Muscle layer of duodenum (tissue), 2 donors: ENCODE measurements at regions not wholly inside any gene's neighbourhood (a gene's known extent, or its start where the extent isn't known, plus 50 kb on each side); places are given as distances from the start of the nearest gene placed in this dataset.
"Not testable (repeated sequence)": the region's sequence is repeated elsewhere in the genome, so short reads cannot be mapped to it uniquely, and the experiment has no call there.

ENCODE experiments used
- H3K27ac ChIP-seq: one replicate; pipeline ENCODE4 v1.7.0; 2013; ENCODE audit warnings: mild to moderate bottlenecking, low read length
- H3K27me3 ChIP-seq: one replicate; pipeline ENCODE4 v1.7.0; 2013; ENCODE audit warnings: low read depth, mild to moderate bottlenecking, control low read depth, low read length
- H3K36me3 ChIP-seq, 2 donors: one replicate each; pipeline ENCODE4 v1.7.0; 2013; ENCODE audit warnings: low read length in 2 of 2, control low read depth in 1 of 2, mild to moderate bottlenecking in 1 of 2; ENCODE audit not compliant: insufficient read depth in 2 of 2, control insufficient read depth in 1 of 2
- H3K4me1 ChIP-seq, 2 donors: one replicate each; pipeline ENCODE4 v1.7.0; 2013; ENCODE audit warnings: low read length in 2 of 2, mild to moderate bottlenecking in 2 of 2, control low read depth in 1 of 2, moderate library complexity in 1 of 2; ENCODE audit not compliant: insufficient read depth in 2 of 2, control insufficient read depth in 1 of 2
- H3K4me3 ChIP-seq, 2 donors: one replicate each; pipeline ENCODE4 v1.7.0; 2013; ENCODE audit warnings: low read length in 2 of 2, low read depth in 1 of 2, mild to moderate bottlenecking in 1 of 2
- H3K9me3 ChIP-seq, 2 donors: one replicate each; pipeline ENCODE4 v1.7.0; 2013; ENCODE audit warnings: low read length in 2 of 2, control low read depth in 1 of 2, mild to moderate bottlenecking in 1 of 2; ENCODE audit not compliant: control insufficient read depth in 1 of 2
- donor health status: healthy.

DNA sequence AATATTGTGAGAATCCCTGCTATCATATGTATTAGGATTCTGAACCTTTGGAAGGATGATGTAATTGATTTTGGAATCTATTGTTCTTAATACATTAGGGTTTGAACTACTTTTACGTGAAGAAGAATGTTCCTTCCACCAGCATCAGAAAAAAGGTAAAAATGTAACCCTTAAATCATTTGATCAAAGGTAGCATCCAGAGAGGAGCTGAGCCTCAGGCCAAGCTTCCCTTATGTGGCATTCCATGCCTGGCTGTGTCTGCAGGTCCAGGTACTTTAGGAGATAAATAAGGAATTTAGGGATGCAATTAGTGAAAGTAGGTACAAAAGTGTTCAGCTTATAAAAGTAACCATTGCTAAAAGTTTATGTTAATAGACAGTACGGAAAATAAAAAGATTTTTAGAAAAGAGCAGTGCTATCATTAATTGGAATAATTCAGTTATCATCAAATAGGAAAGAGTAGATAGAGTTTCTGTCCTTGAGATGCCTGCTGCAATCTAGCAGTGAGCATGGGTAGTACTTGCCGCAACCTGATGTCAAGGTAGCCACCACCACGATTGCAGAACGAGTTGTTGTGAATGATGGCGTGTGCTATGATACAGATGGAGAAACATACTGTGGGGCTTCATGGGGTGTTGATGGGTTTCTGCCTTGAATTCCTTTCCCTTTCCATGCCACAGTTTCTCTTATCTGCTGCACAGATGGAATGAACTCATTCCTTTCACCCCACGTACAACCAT is 228.8 kb downstream of the GATA3 start:
- Histone ChIP-seq H3K4me3 (no peak overlapping the region), H3K27ac (no peak overlapping the region), H3K4me1 (no peaks in the 10 kb centered on the region), H3K36me3 (no peaks in the 10 kb centered on the region), H3K27me3 (no peaks in the 10 kb centered on the region), H3K9me3 (no peaks in the 10 kb centered on the region)

DNA sequence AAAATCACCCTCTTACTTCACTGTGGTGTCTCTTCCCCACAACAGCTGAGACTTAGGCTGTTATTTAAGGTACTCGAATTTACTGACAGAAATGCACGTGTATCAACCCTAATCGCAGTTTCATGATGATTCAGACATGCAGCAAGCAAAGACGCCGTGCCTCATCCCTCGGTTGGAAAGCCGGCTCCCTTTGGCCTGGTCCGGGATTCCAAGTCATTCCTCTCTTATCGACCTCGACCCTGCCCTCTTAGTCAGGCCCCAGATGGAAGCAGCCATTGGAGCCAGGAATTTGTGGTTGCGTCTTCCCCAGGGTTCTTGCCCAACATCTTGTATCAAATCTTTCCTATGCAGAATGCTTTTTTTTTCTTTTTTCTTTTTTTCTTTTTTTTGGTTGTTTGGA is 229.5 kb downstream of the GATA3 start:
- Histone ChIP-seq H3K9me3 (no peaks in the 10 kb centered on the region), H3K27me3 (no peaks in the 10 kb centered on the region), H3K27ac (no peak overlapping the region), H3K4me3 (no peak overlapping the region), H3K4me1 (no peaks in the 10 kb centered on the region), H3K36me3 (no peaks in the 10 kb centered on the region)

DNA sequence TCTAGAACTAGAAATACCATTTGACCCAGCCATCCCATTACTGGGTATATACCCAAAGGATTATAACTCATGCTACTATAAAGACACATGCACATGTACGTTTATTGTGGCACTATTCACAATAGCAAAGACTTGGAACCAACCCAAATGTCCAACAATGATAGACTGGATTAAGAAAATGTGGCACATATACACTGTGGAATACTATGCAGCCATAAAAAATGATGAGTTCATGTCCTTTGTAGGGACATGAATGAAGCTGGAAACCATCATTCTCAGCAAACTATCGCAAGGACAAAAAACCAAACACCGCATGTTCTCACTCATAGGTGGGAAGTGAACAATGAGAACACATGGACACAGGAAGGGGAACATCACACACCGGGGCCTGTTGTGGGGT is 231.5 kb downstream of the GATA3 start:
- H3K4me3 ChIP-seq, H3K27ac ChIP-seq, H3K27me3 ChIP-seq, H3K4me1 ChIP-seq, H3K9me3 ChIP-seq, H3K36me3 ChIP-seq: not testable (repeated sequence)

DNA sequence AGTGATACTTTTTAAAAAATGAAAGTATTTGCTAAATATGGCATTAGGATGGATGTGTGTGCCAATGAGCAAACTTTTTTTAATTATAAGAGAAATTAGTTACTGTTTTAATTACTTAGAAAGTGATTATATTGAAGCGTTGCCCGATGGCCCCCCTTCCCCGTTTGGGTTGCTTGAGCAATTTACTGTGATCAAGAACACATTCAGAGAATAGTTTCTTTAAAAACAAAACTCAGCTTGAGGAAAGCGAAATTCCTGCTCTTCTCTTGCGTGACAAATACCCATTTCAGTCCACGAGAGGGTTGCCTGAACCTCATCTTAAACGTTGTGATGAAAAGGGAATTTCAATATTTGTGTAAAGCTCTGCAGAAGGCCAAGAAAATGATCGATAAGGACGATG is 234.1 kb downstream of the GATA3 start:
- Histone ChIP-seq H3K27me3 (no peaks in the 10 kb centered on the region), H3K9me3 (no peaks in the 10 kb centered on the region), H3K4me1 (no peaks in the 10 kb centered on the region), H3K4me3 (no peak overlapping the region), H3K27ac (no peak overlapping the region), H3K36me3 (no peaks in the 10 kb centered on the region)

DNA sequence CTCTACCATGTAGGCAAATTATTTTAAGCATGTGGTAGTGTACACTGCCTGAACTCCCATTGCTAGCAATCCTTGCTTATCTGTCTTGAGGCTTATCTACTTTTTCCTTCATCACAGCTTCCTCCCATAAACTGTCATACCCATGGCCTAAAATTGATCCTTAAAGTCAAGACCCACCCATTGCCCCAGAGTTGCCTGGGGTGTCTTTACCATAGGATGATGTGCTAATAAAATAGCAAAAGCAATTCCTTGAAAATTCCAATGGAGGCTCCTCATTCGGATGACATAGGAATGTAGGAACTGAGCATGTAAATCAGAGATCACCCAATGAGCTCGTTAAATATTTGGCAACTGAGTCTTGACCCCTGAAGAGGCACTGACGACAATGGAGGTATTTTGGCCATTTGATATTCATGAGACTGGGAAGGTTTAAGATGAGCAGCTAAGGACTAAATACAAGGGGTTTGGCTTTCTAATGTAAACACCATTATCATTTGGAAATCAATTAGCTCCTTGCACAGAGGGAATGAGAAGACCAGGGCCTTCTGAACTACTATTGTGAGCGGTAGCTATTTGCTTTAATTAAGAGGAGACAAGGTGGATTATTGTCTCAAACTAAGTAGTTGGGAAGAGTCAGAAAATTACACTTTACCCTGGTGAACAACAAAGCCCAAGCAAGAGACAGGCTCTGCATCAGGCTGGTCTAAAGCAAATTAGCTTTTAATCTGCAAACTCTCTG is 234.9 kb downstream of the GATA3 start:
- Histone ChIP-seq H3K9me3 (no peaks in the 10 kb centered on the region), H3K36me3 (no peaks in the 10 kb centered on the region), H3K4me1 (no peaks in the 10 kb centered on the region), H3K4me3 (no peak overlapping the region), H3K27me3 (no peaks in the 10 kb centered on the region), H3K27ac (no peak overlapping the region)

DNA sequence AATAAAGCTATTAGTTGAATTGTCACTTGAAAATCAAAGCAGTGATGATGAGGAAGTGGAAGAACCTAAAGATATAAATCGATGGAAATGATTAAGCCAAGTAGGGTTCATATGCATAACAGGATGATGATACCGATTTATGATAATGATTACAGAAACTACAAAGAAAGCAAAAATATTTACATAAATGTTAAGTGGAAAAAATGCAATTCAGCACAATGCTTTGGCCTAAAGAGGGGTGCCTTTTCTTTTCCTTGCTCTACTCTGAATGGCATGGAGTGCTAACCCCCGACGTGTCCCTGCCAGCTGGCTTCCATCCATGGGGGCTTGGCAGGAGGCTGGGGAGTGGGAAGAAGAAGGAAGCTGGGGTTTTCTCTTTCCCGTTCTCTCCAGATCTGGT is 240.3 kb downstream of the GATA3 start:
- Histone ChIP-seq H3K4me3 (no peak overlapping the region), H3K4me1 (no peaks in the 10 kb centered on the region), H3K9me3 (no peaks in the 10 kb centered on the region), H3K27ac (no peak overlapping the region), H3K36me3 (no peaks in the 10 kb centered on the region), H3K27me3 (no peaks in the 10 kb centered on the region)

DNA sequence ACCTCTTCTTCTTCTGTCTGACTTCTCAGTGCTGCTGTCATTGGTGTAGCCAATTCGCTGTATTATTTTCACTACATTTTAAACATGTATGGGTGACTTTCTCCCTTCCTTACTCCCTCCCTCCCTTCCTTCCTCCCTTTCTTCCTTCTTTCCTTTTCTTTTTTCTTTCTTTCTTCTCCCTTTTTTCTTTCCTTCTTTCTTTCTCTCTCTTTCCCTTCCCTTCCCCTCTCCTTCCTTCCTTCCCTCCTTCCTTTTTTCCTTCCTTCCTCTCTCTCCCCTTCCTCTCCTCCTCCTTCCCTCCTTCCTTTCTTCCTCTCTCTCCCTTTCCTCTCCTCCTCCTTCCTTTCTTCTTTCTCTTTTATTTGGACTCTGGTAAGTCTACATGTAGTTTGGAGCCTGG is 240.8 kb downstream of the GATA3 start:
- Histone ChIP-seq H3K4me3 (no peak overlapping the region), H3K9me3 (no peaks in the 10 kb centered on the region), H3K36me3 (no peaks in the 10 kb centered on the region), H3K27me3 (no peaks in the 10 kb centered on the region), H3K4me1 (no peaks in the 10 kb centered on the region), H3K27ac (no peak overlapping the region)

DNA sequence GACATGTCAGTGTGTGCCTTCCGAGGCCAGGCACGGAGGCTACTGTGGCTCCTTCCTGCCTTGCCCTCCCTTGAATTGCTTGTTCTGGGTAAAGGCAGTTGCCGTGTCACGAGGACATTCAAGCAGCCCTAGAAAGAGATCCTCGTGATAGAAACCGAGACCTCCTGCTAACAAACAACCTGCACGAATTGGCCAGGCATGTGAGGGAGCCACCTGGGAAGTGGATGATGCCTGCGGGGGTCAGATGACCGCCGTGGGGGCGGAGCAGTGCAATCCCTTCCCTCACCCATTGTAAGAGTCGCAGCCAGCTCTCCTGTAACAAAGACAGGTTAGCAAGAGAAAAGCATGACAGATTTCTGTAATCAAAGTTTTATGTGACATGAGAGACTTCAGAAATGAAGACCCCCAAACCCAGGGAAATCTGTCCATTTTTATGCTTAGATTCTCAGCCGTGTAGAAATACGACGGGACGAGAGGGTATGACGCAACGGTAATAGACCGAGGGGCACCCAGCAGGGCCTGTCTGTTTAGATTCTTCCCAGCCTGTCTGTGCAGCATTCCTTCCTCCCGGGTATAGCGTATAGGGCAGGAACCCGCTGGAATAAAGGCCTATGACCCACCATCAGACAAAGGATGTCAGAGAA is 241.7 kb downstream of the GATA3 start:
- no peak overlapping the region for H3K4me3 ChIP-seq
- no peak overlapping the region for H3K27ac ChIP-seq
- no peaks in the 10 kb centered on the region for H3K36me3 ChIP-seq
- H3K4me1 ChIP-seq: no peaks in the 10 kb centered on the region
- H3K9me3 ChIP-seq: no peaks in the 10 kb centered on the region
- H3K27me3 ChIP-seq: no peaks in the 10 kb centered on the region

DNA sequence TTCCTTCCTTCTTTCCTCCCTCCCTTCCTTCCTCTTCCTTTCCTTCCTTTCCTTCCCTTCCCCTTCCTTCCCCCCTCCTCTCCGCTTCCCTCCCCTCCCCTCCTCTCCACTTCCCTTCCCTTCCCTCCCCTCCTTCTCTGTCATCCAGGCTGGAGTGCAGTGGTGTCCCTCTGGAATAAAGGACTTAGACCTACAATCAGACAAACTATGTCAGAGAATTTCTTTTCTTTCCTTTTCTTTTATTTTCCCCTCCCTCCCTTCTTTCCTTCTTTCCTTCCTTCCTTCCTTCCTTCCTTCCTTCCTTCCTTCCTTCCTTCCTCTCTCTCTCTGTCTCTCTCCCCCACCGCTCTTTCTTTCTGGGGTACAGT is 242.2 kb downstream of the GATA3 start:
- Histone ChIP-seq H3K4me1 (no peaks in the 10 kb centered on the region), H3K27ac (no peak overlapping the region), H3K4me3 (no peak overlapping the region), H3K36me3 (no peaks in the 10 kb centered on the region), H3K9me3 (no peaks in the 10 kb centered on the region), H3K27me3 (no peaks in the 10 kb centered on the region)

DNA sequence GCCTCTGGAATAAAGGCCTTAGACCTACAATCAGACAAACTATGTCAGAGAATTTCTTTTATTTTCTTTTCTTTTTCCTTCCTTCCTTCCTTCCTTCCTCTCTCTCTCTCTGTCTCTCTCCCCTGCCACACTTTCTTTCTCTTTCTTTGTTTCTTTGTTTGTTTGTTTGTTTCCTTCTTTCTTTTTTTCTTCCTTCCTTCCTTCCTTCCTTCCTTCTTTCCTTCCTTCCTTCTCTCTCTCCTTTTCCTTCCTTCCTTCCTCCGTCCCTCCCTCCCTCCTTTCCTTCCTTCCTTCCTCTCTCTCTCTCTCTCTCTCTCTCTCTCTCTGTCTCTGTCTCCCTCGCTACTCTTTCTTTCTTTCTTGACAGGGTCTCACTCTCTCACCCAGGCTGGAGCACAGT is 242.6 kb downstream of the GATA3 start:
- Histone ChIP-seq H3K27me3 (no peaks in the 10 kb centered on the region), H3K36me3 (no peaks in the 10 kb centered on the region), H3K27ac (no peak overlapping the region), H3K4me3 (no peak overlapping the region), H3K9me3 (no peaks in the 10 kb centered on the region), H3K4me1 (no peaks in the 10 kb centered on the region)

DNA sequence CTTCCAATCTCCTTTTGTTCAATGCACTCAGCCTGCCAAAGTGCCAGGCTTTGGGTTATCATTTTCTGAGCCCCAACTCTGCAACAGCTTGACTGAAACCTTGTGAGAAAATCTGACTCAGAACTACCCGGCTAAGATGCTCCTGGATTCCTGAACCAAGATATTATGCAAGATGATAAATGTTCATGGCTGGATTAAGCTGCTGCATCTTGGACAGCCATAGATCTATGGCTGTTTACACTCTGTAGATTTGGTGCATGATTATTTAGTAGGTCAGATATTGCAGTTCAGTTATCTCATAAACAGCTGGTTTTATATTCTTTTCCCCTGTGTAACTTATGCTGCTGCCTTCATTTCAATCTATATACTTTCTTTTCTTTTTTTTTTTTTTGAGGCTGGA is 243.5 kb downstream of the GATA3 start:
- no peak overlapping the region for H3K4me3 ChIP-seq
- H3K4me1 ChIP-seq: no peaks in the 10 kb centered on the region
- H3K27me3 ChIP-seq: no peaks in the 10 kb centered on the region
- no peaks in the 10 kb centered on the region for H3K9me3 ChIP-seq
- H3K27ac ChIP-seq: no peak overlapping the region
- no peaks in the 10 kb centered on the region for H3K36me3 ChIP-seq
